ENCODE measurements at regions not wholly inside any gene's neighbourhood (a gene's known extent, or its start where the extent isn't known, plus 50 kb on each side); places are given as distances from the start of the nearest gene placed in this dataset.

DNA sequence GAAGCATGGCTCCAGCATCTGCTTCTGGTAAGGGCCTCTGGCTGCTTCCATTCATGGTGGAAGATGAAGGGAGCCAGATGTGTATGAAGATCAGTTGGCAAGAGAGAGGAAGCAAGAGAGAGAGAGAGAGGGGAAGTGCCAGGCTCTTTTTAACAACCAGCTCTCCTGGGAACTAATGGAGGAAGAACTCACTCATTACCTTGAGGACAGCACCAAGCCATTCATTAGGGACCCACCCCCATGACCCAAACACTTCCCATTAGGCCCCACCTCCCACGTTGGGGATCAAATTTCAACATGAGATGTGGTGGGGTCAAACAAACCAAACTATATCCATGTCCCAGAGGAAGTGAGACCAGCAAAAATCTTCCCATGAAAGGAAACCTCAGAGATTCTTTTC, 124.8 kb upstream of the SIX2 start:
- no peak for DNase-seq

DNA sequence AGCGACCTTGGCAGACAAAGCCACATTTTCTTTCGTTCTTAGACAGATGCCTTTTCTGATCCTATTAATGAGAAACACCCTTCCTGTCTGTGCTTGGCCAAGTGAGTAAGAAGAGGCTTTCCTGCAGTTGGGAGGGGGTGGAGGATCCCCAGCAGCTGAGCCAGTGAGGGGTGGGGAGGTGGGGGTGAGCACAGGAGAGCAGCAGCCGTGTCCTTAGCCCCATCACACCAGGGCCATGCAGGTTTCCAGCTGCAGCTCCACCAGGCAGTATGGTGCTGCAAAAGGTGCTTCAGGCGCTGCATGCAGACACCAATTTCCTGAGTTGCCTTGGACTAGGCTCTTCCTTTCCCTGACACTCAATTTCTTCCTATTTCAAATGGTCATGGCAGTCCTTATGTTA, 123.3 kb upstream of the SIX2 start:
- DNase-seq = no peak

DNA sequence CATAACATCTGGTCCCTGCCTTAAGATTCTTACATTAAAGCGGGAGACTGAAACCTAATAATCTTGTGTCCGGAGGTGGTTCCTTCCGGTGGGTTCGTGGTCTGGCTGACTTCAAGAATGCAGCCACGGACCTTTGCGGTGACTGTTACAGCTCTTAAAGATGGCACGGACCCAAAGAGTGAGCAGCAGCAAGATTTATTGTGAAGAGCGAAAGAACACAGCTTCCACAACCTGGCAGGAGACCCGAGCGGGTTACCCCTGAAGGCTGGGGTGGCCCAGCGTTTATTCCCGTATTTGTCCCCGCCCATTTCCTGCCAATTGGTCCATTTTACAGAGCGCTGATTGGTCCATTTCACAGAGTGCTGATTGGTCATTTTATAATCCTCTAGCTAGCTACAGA, 122.3 kb upstream of the SIX2 start:
- no peak for DNase-seq

DNA sequence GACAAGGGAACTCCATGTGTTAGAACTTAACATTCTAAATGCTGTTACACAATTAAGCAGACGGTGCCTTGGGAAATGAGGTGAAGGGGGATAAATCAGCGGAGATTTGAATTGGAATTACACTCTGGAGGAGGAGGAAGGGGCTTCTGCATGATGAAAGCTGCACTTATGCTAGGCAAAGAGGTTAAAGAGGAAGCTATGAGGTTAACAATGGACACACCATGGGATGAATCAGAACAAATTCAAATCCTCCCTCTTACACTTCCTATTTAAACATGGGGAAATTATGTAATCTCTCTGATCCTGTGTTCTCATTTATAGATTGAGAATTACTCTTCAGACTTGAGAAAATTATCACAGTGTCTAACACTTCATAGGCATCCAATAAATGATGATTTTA, 121.5 kb upstream of the SIX2 start:
- DNase-seq = no peak

DNA sequence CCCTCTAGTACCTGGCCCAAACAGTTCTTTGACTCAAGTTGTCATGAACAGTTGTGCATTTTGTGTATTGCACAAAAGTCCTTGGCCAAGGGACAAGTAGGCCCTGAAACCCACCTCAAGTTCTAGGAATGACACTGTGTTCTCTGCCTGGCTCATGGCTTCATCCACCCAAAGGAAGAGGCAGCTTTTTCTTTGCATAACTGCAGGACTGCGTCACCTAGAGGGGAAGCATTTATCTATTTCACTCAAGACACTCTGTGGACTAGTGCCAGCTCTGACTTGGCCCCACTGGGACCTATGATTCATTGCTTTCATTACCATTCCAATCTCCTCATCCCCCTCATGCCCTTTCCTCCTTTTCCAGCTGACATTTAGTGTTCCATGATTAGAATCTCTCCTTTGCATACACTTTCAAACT, 119.3 kb upstream of the SIX2 start:
- no peak for DNase-seq

DNA sequence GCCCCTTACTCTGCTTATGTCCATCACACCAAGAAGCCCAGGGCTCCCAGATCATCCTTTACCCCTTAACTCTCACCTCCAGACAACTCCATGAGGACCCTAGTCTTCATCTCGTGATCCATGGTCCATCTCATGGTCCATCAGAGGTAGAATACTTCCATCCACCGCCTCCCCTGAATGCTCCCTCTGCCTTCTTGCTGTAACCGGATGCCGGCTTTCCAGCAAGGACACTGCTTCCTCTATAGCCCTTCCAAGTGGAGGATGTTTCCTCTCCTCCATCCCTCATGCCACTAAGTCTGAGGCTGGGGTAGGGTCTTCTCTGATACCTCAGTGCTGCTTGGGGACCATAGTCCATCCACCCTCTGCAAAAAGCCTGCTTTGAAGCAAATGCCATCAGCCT, 118.6 kb upstream of the SIX2 start:
- DNase-seq = no peak

DNA sequence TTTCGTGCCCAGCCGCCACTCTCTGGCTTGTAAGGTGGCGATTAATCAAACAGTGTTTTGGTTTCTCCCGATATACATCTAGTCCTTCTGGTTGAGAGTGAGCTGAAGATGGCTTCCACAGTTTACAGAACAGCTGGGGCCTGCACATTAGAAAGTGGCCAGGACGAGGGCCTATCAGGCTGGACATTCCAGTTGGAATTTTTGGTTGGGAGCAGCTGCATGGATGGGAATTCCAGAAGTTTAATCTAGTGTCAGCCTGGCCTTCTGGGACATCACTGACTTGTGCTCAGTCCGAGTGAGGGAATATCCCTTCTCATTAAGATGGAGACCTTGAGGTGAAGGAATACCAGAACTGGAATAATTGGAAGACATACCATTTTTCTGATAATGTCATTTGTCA, 118.1 kb upstream of the SIX2 start:
- DNase-seq = no peak

DNA sequence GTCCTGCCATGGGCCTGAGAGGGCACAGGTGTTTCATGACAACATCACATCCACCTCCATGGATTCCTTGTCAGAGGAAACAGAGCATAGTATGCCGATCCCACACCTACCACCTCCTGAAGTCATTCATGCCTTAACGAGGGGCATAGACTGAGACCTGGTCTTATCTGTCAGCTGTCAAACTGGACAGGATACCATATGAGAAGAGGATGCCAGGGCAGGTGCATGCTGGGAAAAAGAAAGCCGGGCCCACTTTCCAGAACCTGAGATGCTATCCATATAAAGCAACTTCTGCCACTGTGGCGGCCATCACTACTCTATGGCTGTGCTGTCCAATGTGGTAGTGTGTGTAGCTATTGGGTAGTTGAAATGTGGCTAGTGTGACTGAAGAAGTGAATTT, 116.0 kb upstream of the SIX2 start:
- DNase-seq = no peak

DNA sequence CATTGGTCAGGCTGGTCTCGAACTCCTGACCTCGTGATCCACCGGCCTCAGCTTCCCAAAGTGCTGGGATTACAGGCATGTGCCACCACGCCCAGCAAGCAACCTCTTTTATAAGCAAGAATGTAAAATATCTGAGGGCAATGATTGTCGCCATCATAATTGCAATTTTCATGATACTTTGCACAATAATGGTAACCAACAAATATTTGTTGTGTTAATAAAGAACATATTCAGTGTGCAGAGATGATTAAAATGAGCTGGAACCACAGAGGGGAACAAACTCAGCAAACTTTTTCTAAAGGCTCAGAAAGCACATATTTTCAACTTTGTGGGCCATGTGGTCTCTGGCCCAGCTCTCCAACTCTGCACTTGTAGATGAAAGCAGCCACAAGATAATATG, 115.2 kb upstream of the SIX2 start:
- DNase-seq = no peak

DNA sequence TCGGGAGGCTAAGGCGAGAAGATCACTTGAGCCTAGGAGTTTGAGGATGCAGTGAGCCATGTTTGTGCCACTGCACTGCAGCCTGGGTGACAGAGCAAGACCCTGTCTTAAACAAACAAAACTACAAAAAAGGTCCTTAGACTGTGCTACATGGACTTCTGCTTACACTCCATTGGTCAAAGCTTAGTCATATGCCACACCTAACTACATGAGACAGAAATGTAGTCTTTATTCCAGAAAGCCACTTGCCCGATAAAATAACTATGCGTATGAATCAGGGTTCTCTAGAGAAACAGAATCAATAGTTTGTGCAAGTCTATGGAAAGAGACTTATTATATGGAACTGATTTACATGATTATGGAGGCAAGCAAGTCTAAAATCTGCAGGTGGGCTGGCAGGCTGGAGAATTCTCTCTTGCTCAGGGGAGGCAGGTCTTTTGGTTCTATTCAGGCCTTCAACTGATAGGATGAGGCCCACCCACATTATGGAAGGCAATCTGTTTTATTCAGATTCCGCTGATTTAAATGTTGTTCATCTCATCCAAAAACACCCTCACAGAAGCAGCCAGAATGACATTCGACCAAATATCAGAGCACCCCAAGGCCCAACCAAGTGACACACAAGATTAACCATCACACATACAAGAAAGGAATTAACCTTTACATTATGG, 114.4 kb upstream of the SIX2 start:
- no peak for DNase-seq

DNA sequence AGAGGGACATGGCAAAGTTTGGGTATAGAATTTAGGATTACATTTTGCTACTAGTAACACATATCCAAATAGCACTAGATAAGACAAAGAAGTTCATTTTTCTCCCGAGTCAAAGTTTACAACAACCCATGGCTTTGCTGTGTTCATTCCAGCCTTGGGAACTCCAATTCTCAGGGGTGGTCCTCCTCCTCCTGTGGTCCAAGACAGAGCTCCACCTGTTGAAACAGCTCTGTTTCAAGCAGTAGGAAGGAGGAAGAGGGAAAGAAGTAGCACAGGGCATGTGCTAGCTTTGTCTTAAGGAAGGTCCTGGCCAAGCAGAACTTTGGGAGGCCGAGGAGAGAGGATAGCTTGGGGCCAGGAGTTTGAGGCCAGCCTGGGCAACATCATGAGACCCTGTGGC, 113.8 kb upstream of the SIX2 start:
- no peak for DNase-seq

DNA sequence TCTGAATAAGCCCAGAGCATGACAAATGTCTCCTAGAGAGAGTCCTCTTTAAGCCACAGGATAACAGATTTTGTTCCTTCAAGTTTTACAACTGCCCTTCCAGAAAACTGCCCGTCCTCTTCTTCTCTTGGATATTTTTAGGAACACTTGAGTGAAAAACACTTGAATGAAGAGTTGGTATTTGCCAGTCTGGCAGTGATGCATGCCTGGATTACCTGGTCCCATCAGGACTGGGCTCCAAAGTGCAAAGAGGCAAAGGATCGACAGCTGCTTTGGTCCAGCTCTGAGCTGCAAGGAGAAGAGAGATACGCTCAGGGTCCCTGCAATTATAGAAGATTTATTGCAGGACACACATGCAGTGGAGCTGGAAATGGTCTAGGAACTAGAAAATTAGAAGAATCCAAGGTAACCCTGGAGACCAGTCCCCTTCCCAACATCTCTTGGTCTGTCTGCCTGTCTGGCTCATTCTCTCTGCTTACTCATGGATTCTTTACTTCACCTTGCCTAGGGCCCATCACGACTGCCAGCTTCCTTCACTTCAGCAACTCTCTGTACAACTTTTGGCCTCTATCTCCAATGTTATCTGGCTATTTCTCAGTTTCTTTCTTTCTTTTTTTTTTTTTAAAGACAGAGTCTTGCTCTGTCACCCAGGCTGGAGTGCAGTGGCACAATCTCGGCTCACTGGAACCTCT, 112.1 kb upstream of the SIX2 start:
- DNase-seq = no peak

DNA sequence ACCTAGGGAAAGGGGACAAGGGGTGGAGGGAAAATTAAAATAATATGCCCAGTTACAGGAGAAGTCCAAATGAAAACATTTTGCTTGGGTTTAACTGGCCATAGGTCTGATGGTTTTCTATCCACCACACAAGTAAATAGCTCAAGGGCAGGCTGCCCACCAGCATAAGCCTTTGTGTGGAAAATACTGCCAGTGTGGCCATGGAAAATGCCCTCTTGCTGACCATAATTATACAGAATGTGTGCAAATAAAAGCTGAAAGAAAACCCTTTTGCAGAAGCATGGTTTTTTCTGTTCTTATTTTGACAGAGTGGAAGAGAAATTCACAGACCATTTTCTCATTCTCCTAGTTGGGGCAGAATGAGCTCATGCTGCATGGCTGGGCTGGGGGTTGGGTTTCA, 111.3 kb upstream of the SIX2 start:
- no peak for DNase-seq

DNA sequence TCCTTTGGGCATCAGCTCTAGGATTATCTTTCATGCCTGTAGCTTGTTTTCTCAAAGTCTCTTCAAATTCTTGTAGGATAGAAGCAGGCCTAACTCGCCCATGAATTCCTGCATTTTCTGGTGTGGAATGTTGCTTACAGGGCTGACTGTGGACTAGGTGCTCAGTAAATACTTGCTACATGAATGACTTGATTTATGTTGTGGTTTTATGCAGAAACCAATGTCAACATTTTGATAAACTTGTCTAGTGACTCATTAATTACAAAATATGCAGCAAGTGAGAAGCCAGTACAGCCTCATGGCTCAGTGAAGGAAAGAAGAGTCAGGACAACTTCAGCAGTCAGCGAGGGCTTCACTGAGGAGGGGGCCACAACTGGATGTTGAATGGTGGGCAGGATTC, 110.6 kb upstream of the SIX2 start:
- DNase-seq = no peak

DNA sequence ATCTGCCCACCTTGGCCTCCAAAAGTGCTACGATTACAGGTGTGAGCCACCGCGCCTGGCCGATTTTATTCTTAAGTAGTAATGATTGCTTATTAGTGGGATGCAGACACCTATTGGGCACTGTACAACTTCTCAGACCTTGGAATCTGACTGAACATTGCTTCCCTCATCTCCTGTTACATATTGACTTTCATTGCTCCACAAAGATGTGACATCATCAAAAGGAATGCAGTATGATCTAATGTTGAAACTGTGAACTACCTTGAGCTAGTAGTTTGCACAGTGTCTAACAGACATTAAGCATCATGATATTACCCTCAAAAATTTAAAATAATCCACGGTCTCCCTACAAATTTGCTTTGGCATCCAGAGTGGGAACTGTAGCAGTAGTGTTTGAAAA, 109.8 kb upstream of the SIX2 start:
- no peak for DNase-seq

DNA sequence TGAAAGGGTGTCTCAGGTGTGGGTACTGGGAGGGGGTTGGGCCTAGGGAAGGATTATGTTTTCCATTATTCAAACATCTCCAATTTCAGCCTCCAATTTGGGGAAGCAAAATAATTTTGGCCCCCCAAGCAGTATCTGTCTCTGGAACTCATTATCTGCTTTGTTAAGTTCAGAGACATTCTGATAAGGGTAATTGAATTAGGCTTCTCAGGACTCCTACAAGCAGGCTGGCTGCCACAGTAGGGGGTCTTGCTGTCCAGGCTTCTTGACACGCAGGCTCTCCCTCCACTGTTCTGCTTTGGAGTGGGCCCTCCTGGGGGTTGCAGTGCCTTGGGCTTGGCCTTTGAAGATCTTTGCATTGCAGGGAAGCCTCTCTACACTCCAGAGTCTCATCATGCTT, 108.1 kb upstream of the SIX2 start:
- DNase-seq = no peak

DNA sequence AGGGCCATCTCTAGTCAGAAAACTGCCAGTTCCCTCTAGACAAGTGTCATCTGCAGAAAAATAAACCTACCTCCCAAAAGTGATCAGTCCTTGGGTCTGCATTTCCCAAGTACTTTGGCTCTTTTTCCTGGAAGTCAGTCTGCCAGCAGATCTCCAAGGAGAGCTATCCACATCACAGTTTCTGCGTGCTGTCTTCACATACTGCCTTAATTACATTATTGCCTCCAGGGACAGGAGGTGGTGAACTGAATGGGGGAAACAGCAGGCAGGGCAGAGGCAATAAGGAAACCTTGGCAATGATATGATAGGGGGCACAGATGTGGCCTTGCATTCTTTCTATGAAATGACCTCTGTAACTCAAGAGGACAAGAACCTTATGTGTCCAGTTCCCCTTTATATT, 105.9 kb upstream of the SIX2 start:
- DNase-seq = no peak

DNA sequence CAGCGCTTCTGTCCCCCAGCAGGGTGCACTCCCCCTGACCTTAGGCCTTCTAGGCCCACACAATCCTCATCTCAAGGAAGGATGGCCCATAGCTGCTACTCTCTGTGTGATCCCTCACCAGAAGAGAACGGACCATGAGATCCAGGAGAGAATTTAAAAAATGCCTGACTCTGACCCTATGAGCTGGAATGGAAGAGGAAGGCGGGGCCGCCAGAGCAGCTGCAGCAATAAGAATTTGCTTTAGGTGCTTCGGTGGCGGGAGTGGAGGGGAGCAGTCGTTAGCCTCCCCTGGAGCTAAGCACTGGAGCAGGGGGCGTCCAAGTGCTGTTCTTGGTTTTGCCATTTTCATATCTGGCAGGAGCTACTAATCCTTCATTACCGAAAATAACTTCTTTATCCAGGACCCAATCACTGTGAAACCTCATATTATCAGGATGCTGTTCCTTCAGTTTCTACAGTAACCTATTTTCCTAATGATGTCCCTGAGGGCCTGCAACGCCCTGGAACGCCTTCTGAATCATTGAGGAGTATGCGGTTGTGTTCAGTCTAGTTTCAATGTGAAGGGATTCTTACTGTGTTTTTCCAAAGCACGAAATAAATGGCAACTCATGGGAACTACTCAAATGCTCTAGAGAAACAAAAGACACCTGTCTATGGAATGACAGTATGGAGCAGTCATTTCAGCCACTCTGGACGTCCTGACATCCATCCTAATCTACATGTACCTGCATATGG, 105.1 kb upstream of the SIX2 start:
- no peak for DNase-seq

DNA sequence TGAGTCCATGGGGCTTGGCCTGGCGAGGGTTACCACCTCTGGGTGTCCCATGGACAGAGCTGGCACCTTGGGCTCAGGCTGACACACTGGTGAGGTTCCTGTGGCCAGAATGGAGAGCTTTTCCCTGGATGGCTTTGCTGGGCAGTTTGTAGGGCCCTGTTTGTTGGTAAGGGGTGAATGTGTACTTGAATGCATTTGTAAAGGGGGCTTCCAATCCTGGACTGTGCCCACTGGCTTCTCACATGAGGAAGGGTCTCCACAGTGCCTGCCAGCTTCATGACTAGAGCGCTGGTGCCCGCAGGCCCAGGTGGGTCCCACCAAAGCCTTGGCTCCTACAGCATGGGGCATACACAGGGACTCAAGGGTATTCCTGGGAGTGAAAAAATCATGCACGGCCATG, 103.5 kb upstream of the SIX2 start:
- no peak for DNase-seq

DNA sequence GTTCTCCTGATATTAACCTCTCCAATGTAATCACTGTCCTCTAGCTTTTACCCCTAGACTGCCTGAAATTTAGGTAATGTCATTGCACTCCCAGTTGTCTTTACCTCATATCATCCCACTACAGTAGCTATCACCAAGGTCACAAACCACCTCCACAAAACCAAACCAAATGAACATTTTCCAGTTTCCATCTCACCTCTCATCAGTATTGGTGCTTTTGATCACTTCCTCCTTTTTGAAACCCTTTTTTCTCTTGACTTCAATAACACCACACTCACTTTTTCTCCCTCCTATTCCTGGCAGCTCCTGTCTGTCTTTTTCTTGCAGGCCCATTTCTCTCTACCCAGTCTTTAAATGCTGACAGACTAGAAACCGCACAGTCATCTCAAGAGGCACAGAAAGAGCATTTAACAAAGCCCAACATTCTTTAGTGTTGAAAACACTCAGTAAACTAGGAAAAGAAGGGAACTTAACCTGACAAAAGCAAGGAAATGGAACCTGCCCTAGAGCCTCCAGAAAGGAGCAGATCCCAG, 95.9 kb upstream of the SIX2 start:
- no peak for DNase-seq

DNA sequence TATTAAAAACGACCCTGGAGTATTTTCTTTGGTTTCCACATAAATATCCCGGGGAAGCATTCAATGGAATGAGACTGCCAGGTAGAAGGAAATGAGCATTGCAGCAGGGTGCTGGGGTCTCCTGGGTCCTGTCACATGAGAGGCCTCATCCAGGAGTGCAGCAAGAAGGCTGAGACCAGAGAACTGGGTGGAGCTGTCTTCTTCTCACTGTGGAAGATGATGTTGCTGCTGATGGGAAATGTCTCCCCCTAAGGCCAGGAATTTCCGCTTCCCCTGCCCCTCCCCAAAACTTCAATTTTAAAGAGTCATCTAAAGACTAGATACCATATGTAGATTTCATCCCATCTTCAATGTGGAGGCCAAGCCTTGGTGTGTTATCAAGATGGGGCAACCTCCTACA, 95.2 kb upstream of the SIX2 start:
- no peak for DNase-seq

DNA sequence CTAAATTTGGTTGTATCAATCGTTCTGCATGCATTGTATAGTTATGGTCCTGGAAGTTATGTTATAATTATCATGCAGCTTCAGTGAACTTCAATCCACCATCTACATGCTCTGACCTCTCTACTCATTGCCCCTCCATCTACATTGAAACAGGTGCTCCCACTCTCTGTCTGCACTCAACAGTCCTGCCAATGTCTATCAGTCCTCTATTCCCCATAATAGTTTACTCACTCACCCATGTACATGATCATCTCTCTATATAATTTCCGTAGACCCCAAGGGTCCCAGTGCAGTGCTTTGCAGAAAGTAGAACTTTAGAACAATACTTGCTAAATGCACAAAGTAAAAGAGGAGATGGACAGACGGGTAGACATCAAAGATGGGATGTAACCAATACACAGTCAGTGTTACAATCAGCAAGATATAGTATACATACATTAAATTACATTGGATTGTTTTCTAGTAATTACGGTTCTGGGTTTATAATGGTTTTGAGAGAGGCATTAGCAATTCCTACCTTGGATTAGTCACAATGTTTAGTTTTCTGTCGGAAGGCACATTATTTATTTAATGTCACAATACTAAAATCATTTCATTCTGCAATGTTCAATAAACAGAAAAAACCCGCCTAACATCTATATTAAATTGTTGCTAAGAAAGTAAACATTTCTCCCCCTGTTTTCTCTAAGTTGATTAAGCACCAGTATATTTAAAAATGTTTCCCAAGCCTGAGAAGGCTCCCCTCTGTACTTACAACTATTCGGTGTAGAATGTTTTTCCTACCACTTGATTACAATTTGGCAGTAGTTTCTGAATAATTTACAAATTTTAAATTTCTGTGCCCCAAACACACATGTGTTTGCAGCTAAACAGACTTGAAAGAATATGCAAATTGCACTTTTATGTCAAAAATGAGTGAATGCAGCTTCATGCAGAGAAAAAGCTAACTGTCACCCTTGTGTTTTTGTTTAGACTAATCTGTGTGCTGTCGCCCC, 94.4 kb upstream of the SIX2 start:
- DNase-seq = no peak

DNA sequence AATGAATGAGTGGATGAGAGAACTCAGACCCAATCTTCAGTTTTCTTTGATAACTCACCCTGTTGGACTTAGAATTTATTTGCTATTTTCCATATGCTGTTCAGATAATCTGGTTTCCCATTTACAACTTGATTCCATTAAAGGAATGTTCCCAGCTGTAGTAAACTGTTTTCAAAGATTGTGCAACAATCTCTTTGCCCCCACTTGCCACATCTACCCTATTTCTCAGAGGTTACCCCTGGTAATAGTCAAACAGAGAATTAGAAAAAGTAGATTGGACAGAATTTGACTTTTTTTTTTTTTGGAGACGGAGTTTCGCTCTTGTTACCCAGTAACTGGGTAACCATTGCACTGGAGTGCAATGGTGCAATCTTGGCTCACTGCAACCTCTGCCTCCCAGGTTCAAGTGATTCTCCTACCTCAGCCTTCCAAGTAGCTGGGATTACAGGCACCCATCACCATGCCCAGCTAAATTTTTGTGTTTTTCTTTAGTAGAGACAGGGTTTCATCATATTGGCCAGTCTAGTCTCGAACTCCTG, 93.4 kb upstream of the SIX2 start:
- DNase-seq = no peak
